GM13977 (cell line): ENCODE measurements at regions not wholly inside any gene's neighbourhood (a gene's known extent, or its start where the extent isn't known, plus 50 kb on each side); places are given as distances from the start of the nearest gene placed in this dataset.

Experiments used
- DNase-seq: peaks from one replicate; pipeline ENCODE4 v3.0.0; 2012; ENCODE audit warnings: low spot score
- CTCF ChIP-seq: IDR thresholded peaks from 2 replicates; pipeline ENCODE4 v1.5.1; 2012; ENCODE audit warnings: mild to moderate bottlenecking, control low read depth; ENCODE audit not compliant: insufficient read depth; ENCODE audit errors: extremely low read depth, missing control alignments
- in situ Hi-C: fragments of 300-500 bp; cut with MboI; formaldehyde crosslinking; loops from one replicate; pipeline ENCODE4 v1.12.0; 2022; ENCODE audit warnings: low sequenced_read_pairs, low pct_unique_long_range_greater_than_20kb, mixed read lengths, inconsistent platforms; ENCODE audit not compliant: unreplicated experiment

- in situ Hi-C loops = no loop called here
- TF ChIP-seq CTCF = no peak
- no peak for DNase-seq
Observed at GRCh38 chr2:234275515-234275914, 221.4 kb downstream of the ARL4C start.

- DNase-seq = no peak
- no peak for TF ChIP-seq CTCF
- in situ Hi-C loops = no loop called here
Observed at GRCh38 chr2:234273887-234274584, 222.8 kb downstream of the ARL4C start.

GRCh38 chr2:234272069-234272850, 221.8 kb downstream of the SPP2 start:
- no peak for DNase-seq
- in situ Hi-C loops = no loop called here
- TF ChIP-seq CTCF = no peak

GRCh38 chr2:234271338-234271737, 220.8 kb downstream of the SPP2 start:
- in situ Hi-C loops = no loop called here
- no peak for DNase-seq
- TF ChIP-seq CTCF = no peak

GRCh38 chr2:234269769-234270204, 219.3 kb downstream of the SPP2 start:
- in situ Hi-C loops = no loop called here
- DNase-seq = no peak
- no peak for TF ChIP-seq CTCF

GRCh38 chr2:234267534-234267933, 217.0 kb downstream of the SPP2 start:
- in situ Hi-C loops = no loop called here
- TF ChIP-seq CTCF = no peak
- DNase-seq = no peak
